GM21528 (cell line): ENCODE measurements at regions not wholly inside any gene's neighbourhood (a gene's known extent, or its start where the extent isn't known, plus 50 kb on each side); places are given as distances from the start of the nearest gene placed in this dataset.

Source experiments
- ATAC-seq: cut with Tn5 transposase; IDR thresholded peaks from one replicate; pipeline ENCODE4 v1.9.1; 2021; ENCODE audit warnings: mild to moderate bottlenecking, moderate library complexity; ENCODE audit not compliant: unreplicated experiment, low FRiP score

- ATAC-seq, result no peak
Measured at GRCh38 chr2:42865884-42866881, 73.8 kb upstream of the HAAO start.

- no peak for ATAC-seq
Measured at GRCh38 chr2:42864641-42865280, 72.4 kb upstream of the HAAO start.

- no peak for ATAC-seq
Measured at GRCh38 chr2:42864222-42864621, 71.8 kb upstream of the HAAO start.

GRCh38 chr2:42863751-42864150 lies 71.4 kb upstream of the HAAO start:
- no peak for ATAC-seq

GRCh38 chr2:42863320-42863719 lies 70.9 kb upstream of the HAAO start:
- no peak for ATAC-seq

- no peak for ATAC-seq
Measured at GRCh38 chr2:42862669-42863185, 70.3 kb upstream of the HAAO start.

- no peak for ATAC-seq
Measured at GRCh38 chr2:42861321-42861720, 68.9 kb upstream of the HAAO start.

- no peak for ATAC-seq
Measured at GRCh38 chr2:42860319-42861094, 68.1 kb upstream of the HAAO start.

- no peak for ATAC-seq
Measured at GRCh38 chr2:42859791-42860190, 67.4 kb upstream of the HAAO start.

- ATAC-seq, result no peak
Measured at GRCh38 chr2:42859006-42859552, 66.7 kb upstream of the HAAO start.

GRCh38 chr2:42858140-42859005 lies 66.0 kb upstream of the HAAO start:
- no peak for ATAC-seq

- ATAC-seq, result no peak
Measured at GRCh38 chr2:42856891-42857632, 64.7 kb upstream of the HAAO start.

GRCh38 chr2:42856106-42856860 lies 63.9 kb upstream of the HAAO start:
- ATAC-seq, result no peak

GRCh38 chr2:42855221-42855970 lies 63.0 kb upstream of the HAAO start:
- no peak for ATAC-seq

- no peak for ATAC-seq
Measured at GRCh38 chr2:42854207-42854818, 61.9 kb upstream of the HAAO start.

- ATAC-seq, result no peak
Measured at GRCh38 chr2:42853549-42854206, 61.3 kb upstream of the HAAO start.
